HL-60 (cell line): ENCODE measurements at regions not wholly inside any gene's neighbourhood (a gene's known extent, or its start where the extent isn't known, plus 50 kb on each side); places are given as distances from the start of the nearest gene placed in this dataset.

ENCODE experiments used
- GABPA ChIP-seq: IDR thresholded peaks from 2 replicates; pipeline ENCODE4 v1.6.1; 2012; ENCODE audit warnings: low read depth
- POLR2AphosphoS5 ChIP-seq: IDR thresholded peaks from 2 replicates; pipeline ENCODE4 v1.6.1; 2012; ENCODE audit warnings: low read depth
- REST ChIP-seq: IDR thresholded peaks from 2 replicates; pipeline ENCODE4 v1.6.1; 2012; ENCODE audit warnings: low read depth; ENCODE audit not compliant: insufficient replicate concordance
- SPI1 ChIP-seq: IDR thresholded peaks from 2 replicates; pipeline ENCODE4 v1.6.1; 2012; ENCODE audit warnings: low read depth, mild to moderate bottlenecking, borderline replicate concordance
- TF ChIP-seq, protein P1 (sequence below): IDR thresholded peaks from one replicate; pipeline ENCODE4 v1.5.1; 2011; ENCODE audit warnings: low read length, control low read depth, inconsistent platforms; ENCODE audit not compliant: insufficient read depth

DNA sequence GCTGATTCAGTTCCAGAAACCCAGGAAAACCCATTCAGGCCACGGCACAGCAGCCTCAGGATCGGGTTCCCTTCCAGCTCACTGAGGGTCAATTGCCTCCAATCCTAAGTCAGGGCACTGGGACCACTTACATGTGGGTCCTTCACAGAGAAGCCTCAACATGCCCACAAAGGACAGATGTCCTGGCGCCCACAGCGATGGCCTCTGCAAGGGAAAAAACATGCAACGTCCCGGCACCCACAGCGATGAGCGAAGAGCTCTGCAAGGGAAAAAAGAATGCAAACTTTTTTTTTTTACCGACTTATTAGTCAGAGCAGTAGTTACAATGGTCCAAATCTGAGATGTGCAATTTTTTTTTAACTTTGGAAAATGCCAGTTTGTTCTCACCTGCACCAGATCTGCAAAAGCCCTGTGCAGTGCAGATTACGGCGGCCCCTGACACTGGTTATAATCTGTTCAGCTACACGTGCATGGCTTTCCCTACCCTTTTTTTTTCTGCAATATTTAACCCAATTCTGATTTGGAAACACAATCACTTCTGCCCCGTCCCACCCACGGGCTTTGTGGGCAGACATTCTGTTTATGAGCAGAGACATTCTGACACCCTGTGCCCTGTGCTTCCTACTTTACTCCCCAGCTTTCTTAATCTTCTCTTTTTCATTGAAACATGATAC lies 159.3 kb upstream of the SALL3 start:
- TF ChIP-seq, protein P1, sequence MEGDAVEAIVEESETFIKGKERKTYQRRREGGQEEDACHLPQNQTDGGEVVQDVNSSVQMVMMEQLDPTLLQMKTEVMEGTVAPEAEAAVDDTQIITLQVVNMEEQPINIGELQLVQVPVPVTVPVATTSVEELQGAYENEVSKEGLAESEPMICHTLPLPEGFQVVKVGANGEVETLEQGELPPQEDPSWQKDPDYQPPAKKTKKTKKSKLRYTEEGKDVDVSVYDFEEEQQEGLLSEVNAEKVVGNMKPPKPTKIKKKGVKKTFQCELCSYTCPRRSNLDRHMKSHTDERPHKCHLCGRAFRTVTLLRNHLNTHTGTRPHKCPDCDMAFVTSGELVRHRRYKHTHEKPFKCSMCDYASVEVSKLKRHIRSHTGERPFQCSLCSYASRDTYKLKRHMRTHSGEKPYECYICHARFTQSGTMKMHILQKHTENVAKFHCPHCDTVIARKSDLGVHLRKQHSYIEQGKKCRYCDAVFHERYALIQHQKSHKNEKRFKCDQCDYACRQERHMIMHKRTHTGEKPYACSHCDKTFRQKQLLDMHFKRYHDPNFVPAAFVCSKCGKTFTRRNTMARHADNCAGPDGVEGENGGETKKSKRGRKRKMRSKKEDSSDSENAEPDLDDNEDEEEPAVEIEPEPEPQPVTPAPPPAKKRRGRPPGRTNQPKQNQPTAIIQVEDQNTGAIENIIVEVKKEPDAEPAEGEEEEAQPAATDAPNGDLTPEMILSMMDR = no peak
- TF ChIP-seq POLR2AphosphoS5 (no peak), REST (no peak), GABPA (no peak), SPI1 (no peak)
